ENCODE measurements at regions not wholly inside any gene's neighbourhood (a gene's known extent, or its start where the extent isn't known, plus 50 kb on each side); places are given as distances from the start of the nearest gene placed in this dataset.

DNA sequence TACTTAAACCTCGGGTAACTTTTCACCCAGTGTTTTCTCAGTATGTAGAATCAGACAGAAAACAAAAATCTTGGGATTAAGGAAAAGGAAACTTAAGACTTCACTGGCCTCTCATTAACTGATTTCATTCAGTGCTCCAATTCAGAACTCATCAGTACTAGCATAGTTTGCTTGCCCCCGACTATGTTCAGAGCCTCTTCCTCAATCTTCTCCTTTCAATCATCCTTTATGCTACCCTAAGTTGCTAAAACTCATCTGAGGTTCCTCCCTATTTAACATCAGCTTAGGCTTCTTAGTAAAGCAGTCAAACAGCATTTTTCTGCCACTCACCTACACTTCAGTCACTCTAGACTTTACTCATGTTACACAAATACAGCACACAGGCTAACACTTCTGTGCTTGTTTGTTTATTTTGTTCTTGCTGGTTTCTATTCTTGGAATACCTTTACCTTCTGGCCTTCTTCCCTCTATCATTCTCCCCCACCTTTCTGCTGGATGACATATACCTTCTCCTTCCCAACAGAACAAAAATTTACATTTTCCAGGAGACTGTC, 163.0 kb upstream of the TLL1 start:
- Histone ChIP-seq H3K9ac (ENCODE audit: low read depth, low read length) (no peak overlapping the region), H3K36me3 (ENCODE audit: insufficient read depth, low read length) (no peaks in the 10 kb centered on the region), H3K4me2 (ENCODE audit: low read length) (no peak overlapping the region), H3K9me3 (replicated peaks; ENCODE audit: low read length) (no peaks in the 10 kb centered on the region), H3K4me1 (ENCODE audit: control insufficient read depth, insufficient read depth, low read length) (peaks cover 6% of the 10 kb centered on the region), H3K27me3 (ENCODE audit: control insufficient read depth, insufficient read depth, low read length) (no peaks in the 10 kb centered on the region), H3K4me3 (ENCODE audit: low read length) (no peak overlapping the region)

DNA sequence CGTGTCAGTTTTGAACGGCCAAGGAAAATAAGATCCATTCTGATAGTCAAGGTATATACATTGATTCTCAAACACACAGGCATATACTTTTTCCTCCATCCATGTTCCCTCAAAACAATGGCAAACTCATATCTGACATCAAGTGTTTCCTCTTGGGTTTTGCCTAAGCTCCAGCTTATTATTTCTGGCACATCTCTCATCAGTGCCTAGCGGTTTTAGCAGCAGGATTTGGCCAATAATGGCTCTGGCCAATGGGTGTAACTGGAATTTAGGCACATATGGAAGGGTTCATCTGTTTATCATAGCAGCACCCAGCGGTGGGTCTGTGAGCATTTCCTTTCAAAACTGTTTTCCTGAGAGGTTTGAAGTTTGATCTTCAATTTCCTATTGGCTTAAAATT, 161.6 kb upstream of the TLL1 start:
- H3K4me1 ChIP-seq (ENCODE audit: control insufficient read depth, insufficient read depth, low read length) = peaks cover 6% of the 10 kb centered on the region
- no peaks in the 10 kb centered on the region for H3K9me3 ChIP-seq (replicated peaks; ENCODE audit: low read length)
- H3K4me3 ChIP-seq (ENCODE audit: low read length) = no peak overlapping the region
- H3K27me3 ChIP-seq (ENCODE audit: control insufficient read depth, insufficient read depth, low read length) = no peaks in the 10 kb centered on the region
- H3K4me2 ChIP-seq (ENCODE audit: low read length) = no peak overlapping the region
- H3K36me3 ChIP-seq (ENCODE audit: insufficient read depth, low read length) = no peaks in the 10 kb centered on the region
- H3K9ac ChIP-seq (ENCODE audit: low read depth, low read length) = no peak overlapping the region

DNA sequence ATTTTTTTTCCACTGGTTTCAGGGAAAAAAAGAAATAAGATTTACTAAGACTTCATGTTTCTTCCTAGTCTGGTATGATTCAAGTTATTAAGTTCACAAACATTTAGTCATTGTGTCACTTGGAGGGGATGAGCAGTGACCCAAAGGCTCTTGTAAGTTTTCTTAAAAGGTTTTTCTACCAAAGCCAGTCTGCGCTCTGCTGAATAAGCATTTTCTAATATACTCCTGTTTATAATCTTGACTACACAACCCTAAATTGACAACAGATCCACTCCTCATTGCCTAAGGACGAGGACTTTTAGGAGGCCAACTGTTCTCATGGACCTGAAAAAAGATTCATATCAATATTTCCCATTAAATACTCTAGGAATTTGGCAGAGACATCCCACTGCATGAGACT, 161.1 kb upstream of the TLL1 start:
- Histone ChIP-seq H3K36me3 (ENCODE audit: insufficient read depth, low read length) (no peaks in the 10 kb centered on the region), H3K4me1 (ENCODE audit: control insufficient read depth, insufficient read depth, low read length) (peaks cover 6% of the 10 kb centered on the region), H3K4me2 (ENCODE audit: low read length) (no peak overlapping the region), H3K27me3 (ENCODE audit: control insufficient read depth, insufficient read depth, low read length) (no peaks in the 10 kb centered on the region), H3K9me3 (replicated peaks; ENCODE audit: low read length) (no peaks in the 10 kb centered on the region), H3K4me3 (ENCODE audit: low read length) (no peak overlapping the region), H3K9ac (ENCODE audit: low read depth, low read length) (no peak overlapping the region)

DNA sequence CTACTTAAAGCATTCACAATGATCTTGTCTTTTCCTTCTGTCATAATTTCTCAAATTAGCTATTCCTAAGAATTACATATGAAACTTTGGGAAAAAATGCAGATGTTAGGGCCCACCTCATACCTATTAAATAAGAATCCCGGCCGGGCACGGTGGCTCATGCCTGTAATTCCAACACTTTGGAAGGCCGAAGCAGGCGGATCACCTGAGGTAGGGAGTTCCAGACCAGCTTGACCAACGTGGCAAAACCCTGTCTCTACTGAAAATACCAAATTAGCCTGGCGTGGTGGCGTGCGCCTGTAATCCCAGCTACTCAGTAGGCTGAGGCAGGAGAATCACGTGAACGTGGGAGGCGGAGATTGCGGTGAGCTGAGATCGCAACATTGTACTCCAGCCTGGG, 158.4 kb upstream of the TLL1 start:
- Histone ChIP-seq H3K4me3 (ENCODE audit: low read length) (no peak overlapping the region), H3K27me3 (ENCODE audit: control insufficient read depth, insufficient read depth, low read length) (no peaks in the 10 kb centered on the region), H3K9me3 (replicated peaks; ENCODE audit: low read length) (no peaks in the 10 kb centered on the region), H3K9ac (ENCODE audit: low read depth, low read length) (no peak overlapping the region), H3K36me3 (ENCODE audit: insufficient read depth, low read length) (no peaks in the 10 kb centered on the region), H3K4me2 (ENCODE audit: low read length) (no peak overlapping the region), H3K4me1 (ENCODE audit: control insufficient read depth, insufficient read depth, low read length) (peaks cover 6% of the 10 kb centered on the region)

DNA sequence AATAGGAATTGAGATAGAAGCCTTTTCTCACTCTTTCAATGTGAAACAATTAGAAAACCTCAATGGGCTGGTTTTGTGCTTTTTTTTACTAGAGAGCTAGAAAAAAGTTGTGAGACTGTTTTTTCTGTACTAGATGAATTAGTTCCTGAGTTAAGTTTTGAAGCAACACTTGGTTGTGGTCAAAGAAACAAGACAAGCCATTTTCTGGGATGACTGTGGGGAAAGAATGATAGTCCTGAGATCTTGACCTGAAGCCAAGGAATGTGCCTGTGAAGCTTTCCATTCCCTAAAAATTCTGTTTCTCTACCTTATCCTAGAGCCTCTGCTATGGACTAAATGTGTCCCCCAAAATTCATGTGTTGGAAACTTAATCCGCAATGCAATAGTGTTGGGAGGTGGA, 157.8 kb upstream of the TLL1 start:
- Histone ChIP-seq H3K9me3 (replicated peaks; ENCODE audit: low read length) (no peaks in the 10 kb centered on the region), H3K9ac (ENCODE audit: low read depth, low read length) (no peak overlapping the region), H3K4me3 (ENCODE audit: low read length) (no peak overlapping the region), H3K27me3 (ENCODE audit: control insufficient read depth, insufficient read depth, low read length) (no peaks in the 10 kb centered on the region), H3K4me2 (ENCODE audit: low read length) (no peak overlapping the region), H3K36me3 (ENCODE audit: insufficient read depth, low read length) (no peaks in the 10 kb centered on the region), H3K4me1 (ENCODE audit: control insufficient read depth, insufficient read depth, low read length) (peaks cover 6% of the 10 kb centered on the region)

DNA sequence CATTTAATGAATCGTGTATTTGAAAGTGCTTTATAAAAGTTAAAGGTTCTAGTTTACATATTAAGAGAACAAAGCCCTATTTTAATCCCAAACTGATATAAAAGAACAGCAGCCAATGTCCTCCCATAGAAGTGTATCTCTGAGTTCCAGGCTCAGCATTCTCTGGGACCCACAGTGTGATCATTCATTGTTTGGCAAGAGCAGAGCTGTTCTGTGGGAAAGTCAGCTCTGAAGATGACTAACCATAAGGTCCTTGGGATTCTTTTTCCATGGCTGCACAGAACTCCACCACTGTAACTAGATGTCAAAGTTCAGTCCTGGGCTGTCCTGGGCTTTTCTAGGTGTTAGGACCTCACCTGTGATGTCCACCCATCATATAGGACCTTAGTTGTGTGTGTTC, 157.0 kb upstream of the TLL1 start:
- Histone ChIP-seq H3K9me3 (replicated peaks; ENCODE audit: low read length) (no peaks in the 10 kb centered on the region), H3K4me1 (ENCODE audit: control insufficient read depth, insufficient read depth, low read length) (peaks cover 6% of the 10 kb centered on the region), H3K27me3 (ENCODE audit: control insufficient read depth, insufficient read depth, low read length) (no peaks in the 10 kb centered on the region), H3K4me2 (ENCODE audit: low read length) (no peak overlapping the region), H3K4me3 (ENCODE audit: low read length) (no peak overlapping the region), H3K9ac (ENCODE audit: low read depth, low read length) (no peak overlapping the region), H3K36me3 (ENCODE audit: insufficient read depth, low read length) (no peaks in the 10 kb centered on the region)

DNA sequence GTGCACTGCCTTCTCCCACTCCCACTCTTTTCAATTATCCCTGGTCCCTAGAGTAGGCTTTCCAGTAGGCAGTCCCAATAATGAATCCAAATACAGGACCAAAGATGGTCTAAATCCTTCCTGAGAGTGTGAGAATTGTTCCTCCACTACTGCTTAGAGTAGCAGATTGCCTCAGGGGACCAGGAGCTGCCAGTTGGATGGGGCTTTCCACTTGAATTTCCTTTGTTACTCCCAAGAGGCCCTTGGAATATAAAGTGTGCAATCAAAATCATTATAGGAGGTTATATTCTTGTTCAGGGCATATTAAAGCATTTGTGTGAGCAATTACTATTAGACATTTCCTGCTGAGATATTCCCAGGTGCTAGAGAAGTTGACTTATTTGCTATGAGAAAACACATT, 156.6 kb upstream of the TLL1 start:
- H3K4me1 ChIP-seq (ENCODE audit: control insufficient read depth, insufficient read depth, low read length) = peaks cover 3% of the 10 kb centered on the region
- H3K36me3 ChIP-seq (ENCODE audit: insufficient read depth, low read length) = no peaks in the 10 kb centered on the region
- no peak overlapping the region for H3K4me3 ChIP-seq (ENCODE audit: low read length)
- no peaks in the 10 kb centered on the region for H3K9me3 ChIP-seq (replicated peaks; ENCODE audit: low read length)
- H3K9ac ChIP-seq (ENCODE audit: low read depth, low read length) = no peak overlapping the region
- H3K4me2 ChIP-seq (ENCODE audit: low read length) = no peak overlapping the region
- no peaks in the 10 kb centered on the region for H3K27me3 ChIP-seq (ENCODE audit: control insufficient read depth, insufficient read depth, low read length)

DNA sequence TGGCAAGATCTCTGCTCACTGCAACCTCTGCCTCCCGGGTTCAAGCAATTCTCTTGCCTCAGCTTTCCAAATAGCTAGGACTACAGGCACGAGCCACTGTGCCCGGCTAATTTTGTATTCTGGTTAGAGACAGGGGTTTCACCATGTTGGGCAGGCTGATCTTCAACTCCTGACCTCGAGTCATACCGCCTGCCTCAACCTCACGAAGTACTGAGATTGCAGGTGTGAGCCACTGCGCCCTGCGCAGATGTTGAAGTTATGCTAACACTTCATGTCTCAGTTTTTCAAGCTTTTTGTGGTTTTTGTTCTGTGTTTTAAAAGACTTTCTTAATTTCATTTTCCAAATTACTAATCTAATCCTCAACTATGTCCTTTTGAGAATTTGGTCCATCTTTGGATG, 154.4 kb upstream of the TLL1 start:
- Histone ChIP-seq H3K4me2 (ENCODE audit: low read length) (no peak overlapping the region), H3K27me3 (ENCODE audit: control insufficient read depth, insufficient read depth, low read length) (no peaks in the 10 kb centered on the region), H3K36me3 (ENCODE audit: insufficient read depth, low read length) (no peaks in the 10 kb centered on the region), H3K4me3 (ENCODE audit: low read length) (no peak overlapping the region), H3K9me3 (replicated peaks; ENCODE audit: low read length) (no peaks in the 10 kb centered on the region), H3K4me1 (ENCODE audit: control insufficient read depth, insufficient read depth, low read length) (peaks cover 6% of the 10 kb centered on the region), H3K9ac (ENCODE audit: low read depth, low read length) (no peak overlapping the region)

DNA sequence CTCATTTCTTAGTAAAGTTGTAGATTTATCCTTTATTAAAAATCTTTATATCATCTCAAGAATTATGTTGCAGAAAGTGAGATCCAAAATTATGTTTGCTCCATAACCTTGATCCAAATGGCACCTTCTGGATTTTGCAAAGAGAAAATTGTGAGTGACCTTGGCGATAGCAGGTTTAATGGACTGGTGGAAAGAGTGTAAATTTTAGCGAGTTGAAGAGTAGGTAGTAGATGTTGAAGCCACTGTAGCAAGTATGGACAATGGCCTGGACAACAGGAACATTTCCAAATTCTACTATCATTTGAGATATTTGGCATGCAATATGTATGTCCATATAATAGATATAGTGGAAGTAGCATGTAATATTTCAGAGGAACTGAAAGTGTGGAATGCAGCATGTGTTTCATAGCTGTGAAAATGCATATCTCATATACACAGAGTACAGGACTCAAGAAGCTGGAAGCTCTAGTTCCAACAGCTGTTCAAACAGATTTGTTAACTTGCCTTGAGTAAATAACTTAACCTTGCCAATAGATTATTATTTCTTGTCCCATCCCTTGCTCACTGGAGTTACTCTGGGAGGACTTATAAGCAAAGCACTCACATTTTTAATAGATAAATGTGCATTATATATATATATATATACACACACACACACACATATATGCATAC, 152.5 kb upstream of the TLL1 start:
- H3K9me3 ChIP-seq (replicated peaks; ENCODE audit: low read length) = no peaks in the 10 kb centered on the region
- H3K4me3 ChIP-seq (ENCODE audit: low read length) = no peak overlapping the region
- H3K4me2 ChIP-seq (ENCODE audit: low read length) = no peak overlapping the region
- H3K36me3 ChIP-seq (ENCODE audit: insufficient read depth, low read length) = no peaks in the 10 kb centered on the region
- H3K27me3 ChIP-seq (ENCODE audit: control insufficient read depth, insufficient read depth, low read length) = no peaks in the 10 kb centered on the region
- H3K9ac ChIP-seq (ENCODE audit: low read depth, low read length) = no peak overlapping the region
- H3K4me1 ChIP-seq (ENCODE audit: control insufficient read depth, insufficient read depth, low read length) = peaks cover 6% of the 10 kb centered on the region

DNA sequence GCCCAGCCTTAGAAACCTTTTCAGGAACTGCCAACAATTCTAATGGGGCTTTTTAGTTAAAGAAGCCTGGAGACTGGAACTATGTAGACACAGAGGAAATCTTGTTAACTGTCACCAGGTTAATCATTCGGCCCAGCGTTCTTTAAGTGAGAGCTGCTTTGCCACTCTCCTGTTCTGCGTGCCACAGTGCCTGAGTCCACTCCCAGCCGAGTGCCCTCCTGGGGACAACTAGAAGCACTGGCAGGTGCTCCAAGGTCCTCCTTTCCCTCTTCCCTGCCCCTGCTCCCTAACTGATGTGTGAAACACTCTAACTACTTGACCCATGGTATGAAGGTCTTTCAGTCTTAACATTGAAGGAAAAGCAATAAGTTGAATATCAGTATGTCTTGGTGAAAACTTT, 151.2 kb upstream of the TLL1 start:
- Histone ChIP-seq H3K9ac (ENCODE audit: low read depth, low read length) (no peak overlapping the region), H3K9me3 (replicated peaks; ENCODE audit: low read length) (no peaks in the 10 kb centered on the region)

DNA sequence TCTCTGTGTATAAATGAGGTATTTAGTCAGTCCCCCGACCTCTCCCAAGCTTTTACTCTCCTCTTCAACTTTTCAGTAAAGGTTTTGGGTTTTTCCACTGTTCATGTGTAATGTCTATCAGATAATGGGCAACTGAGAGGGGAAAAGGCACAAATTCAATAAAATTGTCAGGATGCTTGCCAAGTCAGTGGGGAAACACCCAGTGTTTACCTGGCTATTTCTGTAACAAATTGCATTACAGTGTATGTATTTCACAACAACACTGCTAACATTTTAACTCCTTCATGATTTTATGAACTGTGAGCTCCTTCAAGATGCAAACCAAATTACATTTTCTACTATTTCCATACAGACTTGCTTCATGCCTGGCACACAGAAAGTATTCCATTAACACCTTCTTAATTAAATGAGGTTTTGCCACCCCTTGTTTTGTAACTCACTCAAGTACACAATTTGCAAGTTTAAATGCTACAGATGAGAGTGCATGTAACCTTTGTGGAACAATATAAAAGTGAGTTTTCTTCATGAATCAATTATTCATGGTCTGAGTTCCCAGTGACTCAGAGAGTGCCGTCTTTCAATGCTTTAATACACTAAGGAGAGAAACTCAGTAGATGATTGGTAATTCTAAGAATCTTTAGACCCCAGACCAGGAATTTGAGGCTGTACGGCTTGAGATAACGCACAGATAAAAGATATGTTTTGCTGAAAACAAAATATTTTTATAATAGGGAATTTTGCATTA, 149.8 kb upstream of the TLL1 start:
- Histone ChIP-seq H3K27me3 (ENCODE audit: control insufficient read depth, insufficient read depth, low read length) (no peaks in the 10 kb centered on the region), H3K4me1 (ENCODE audit: control insufficient read depth, insufficient read depth, low read length) (peaks cover 6% of the 10 kb centered on the region), H3K9me3 (replicated peaks; ENCODE audit: low read length) (no peaks in the 10 kb centered on the region), H3K4me2 (ENCODE audit: low read length) (no peak overlapping the region), H3K36me3 (ENCODE audit: insufficient read depth, low read length) (no peaks in the 10 kb centered on the region), H3K4me3 (ENCODE audit: low read length) (no peak overlapping the region), H3K9ac (ENCODE audit: low read depth, low read length) (no peak overlapping the region)

More for the DNA sequence above, 151.2 kb upstream of the TLL1 start:
- Histone ChIP-seq H3K36me3 (ENCODE audit: insufficient read depth, low read length) (no peaks in the 10 kb centered on the region), H3K4me3 (ENCODE audit: low read length) (no peak overlapping the region), H3K4me1 (ENCODE audit: control insufficient read depth, insufficient read depth, low read length) (peaks cover 6% of the 10 kb centered on the region), H3K27me3 (ENCODE audit: control insufficient read depth, insufficient read depth, low read length) (no peaks in the 10 kb centered on the region), H3K4me2 (ENCODE audit: low read length) (no peak overlapping the region)

DNA sequence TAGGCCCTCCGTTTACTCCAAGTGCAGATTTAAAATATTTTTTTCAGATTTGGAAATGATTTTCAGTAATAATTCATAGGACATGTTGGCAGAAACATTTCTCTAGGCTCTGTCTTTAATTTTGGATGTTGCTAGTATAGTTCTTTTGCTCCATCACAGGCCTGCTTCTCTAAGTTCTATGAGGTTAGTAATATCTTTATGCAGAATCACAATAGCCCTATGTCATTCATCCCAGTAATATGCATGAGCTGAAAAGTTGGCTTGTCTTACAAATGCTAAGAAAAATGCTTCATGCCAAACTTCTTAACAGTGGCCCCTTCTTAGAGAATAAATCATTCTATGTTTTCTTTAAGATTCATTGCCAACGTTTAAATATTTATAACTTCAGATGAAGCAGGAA, 148.3 kb upstream of the TLL1 start:
- Histone ChIP-seq H3K9me3 (replicated peaks; ENCODE audit: low read length) (no peaks in the 10 kb centered on the region), H3K36me3 (ENCODE audit: insufficient read depth, low read length) (no peaks in the 10 kb centered on the region), H3K4me1 (ENCODE audit: control insufficient read depth, insufficient read depth, low read length) (peaks cover 6% of the 10 kb centered on the region), H3K4me3 (ENCODE audit: low read length) (no peak overlapping the region), H3K9ac (ENCODE audit: low read depth, low read length) (no peak overlapping the region), H3K27me3 (ENCODE audit: control insufficient read depth, insufficient read depth, low read length) (no peaks in the 10 kb centered on the region), H3K4me2 (ENCODE audit: low read length) (no peak overlapping the region)
